ENCODE measurements at regions not wholly inside any gene's neighbourhood (a gene's known extent, or its start where the extent isn't known, plus 50 kb on each side); places are given as distances from the start of the nearest gene placed in this dataset.

GRCh38 chr20:57074386-57074785, 192.1 kb downstream of the BMP7 start:
- no peak overlapping the region for H3K27ac ChIP-seq
- no peak overlapping the region for H3K4me3 ChIP-seq (ENCODE audit: low read depth, low read length)
- H3K36me3 ChIP-seq, result no peaks in the 10 kb centered on the region
- no peak for TF ChIP-seq CTCF (IDR thresholded peaks at IDR 0.05; ENCODE audit: low read depth, low read length)
- H3K9me3 ChIP-seq (ENCODE audit: severe bottlenecking), result peaks cover 11% of the 10 kb centered on the region
- no peak for DNase-seq
- peaks cover 86% of the 10 kb centered on the region for H3K27me3 ChIP-seq (ENCODE audit: insufficient read depth, low read depth, severe bottlenecking)

- no peak for TF ChIP-seq CTCF (IDR thresholded peaks at IDR 0.05; ENCODE audit: low read depth, low read length)
- Histone ChIP-seq H3K9me3 (ENCODE audit: severe bottlenecking) (peaks cover 11% of the 10 kb centered on the region), H3K27me3 (ENCODE audit: insufficient read depth, low read depth, severe bottlenecking) (peaks cover 84% of the 10 kb centered on the region), H3K27ac (no peak overlapping the region), H3K4me3 (ENCODE audit: low read depth, low read length) (no peak overlapping the region), H3K36me3 (no peaks in the 10 kb centered on the region)
- no peak for DNase-seq
Observed at GRCh38 chr20:57075181-57075580, 191.3 kb downstream of the BMP7 start.

- Histone ChIP-seq H3K27me3 (ENCODE audit: insufficient read depth, low read depth, severe bottlenecking) (peaks cover 84% of the 10 kb centered on the region), H3K27ac (no peak overlapping the region), H3K9me3 (ENCODE audit: severe bottlenecking) (peaks cover 11% of the 10 kb centered on the region)
Observed at GRCh38 chr20:57075603-57076002, 190.8 kb downstream of the BMP7 start.

GRCh38 chr20:57076152-57076652, 190.2 kb downstream of the BMP7 start:
- Histone ChIP-seq H3K27me3 (ENCODE audit: insufficient read depth, low read depth, severe bottlenecking) (peaks cover 84% of the 10 kb centered on the region), H3K9me3 (ENCODE audit: severe bottlenecking) (peaks cover 11% of the 10 kb centered on the region), H3K36me3 (no peaks in the 10 kb centered on the region), H3K4me3 (ENCODE audit: low read depth, low read length) (no peak overlapping the region), H3K27ac (no peak overlapping the region)
- DNase-seq, result no peak
- TF ChIP-seq CTCF (IDR thresholded peaks at IDR 0.05; ENCODE audit: low read depth, low read length), result no peak

More at GRCh38 chr20:57075603-57076002, 190.8 kb downstream of the BMP7 start:
- no peak for TF ChIP-seq CTCF (IDR thresholded peaks at IDR 0.05; ENCODE audit: low read depth, low read length)
- Histone ChIP-seq H3K4me3 (ENCODE audit: low read depth, low read length) (no peak overlapping the region), H3K36me3 (no peaks in the 10 kb centered on the region)
- no peak for DNase-seq

GRCh38 chr20:57076951-57077350, 189.5 kb downstream of the BMP7 start:
- TF ChIP-seq CTCF (IDR thresholded peaks at IDR 0.05; ENCODE audit: low read depth, low read length), result no peak
- DNase-seq, result no peak
- Histone ChIP-seq H3K4me3 (ENCODE audit: low read depth, low read length) (no peak overlapping the region), H3K36me3 (no peaks in the 10 kb centered on the region), H3K27me3 (ENCODE audit: insufficient read depth, low read depth, severe bottlenecking) (peaks cover 84% of the 10 kb centered on the region), H3K27ac (no peak overlapping the region), H3K9me3 (ENCODE audit: severe bottlenecking) (peaks cover 11% of the 10 kb centered on the region)

- Histone ChIP-seq H3K4me3 (ENCODE audit: low read depth, low read length) (no peak overlapping the region), H3K36me3 (no peaks in the 10 kb centered on the region), H3K27ac (no peak overlapping the region), H3K27me3 (ENCODE audit: insufficient read depth, low read depth, severe bottlenecking) (peaks cover 81% of the 10 kb centered on the region), H3K9me3 (ENCODE audit: severe bottlenecking) (peaks cover 11% of the 10 kb centered on the region)
- TF ChIP-seq CTCF (IDR thresholded peaks at IDR 0.05; ENCODE audit: low read depth, low read length), result no peak
- DNase-seq, result no peak
Observed at GRCh38 chr20:57078116-57078515, 188.3 kb downstream of the BMP7 start.

All from WERI-Rb-1 (cell line).